HepG2 (cell line): ENCODE measurements at regions not wholly inside any gene's neighbourhood (a gene's known extent, or its start where the extent isn't known, plus 50 kb on each side); places are given as distances from the start of the nearest gene placed in this dataset.
A peak's percentile ranks its signal among the peaks of the same experiment; 100 is the strongest.

Source experiments
- ATAC-seq: fragments of 200-7000 bp; cut with Tn5 transposase; 3 replicates; pipeline ENCODE4 v1.9.1; 2020; ENCODE audit warnings: mild to moderate bottlenecking, moderate library complexity
- BruUV-seq: library from RNA; stranded (reverse); fragments of 400-500 nt; replicated peaks from 2 replicates; lab custom pipeline; 2021; lab: Mats Ljungman, UMichigan
- CTCF ChIA-PET: fragments of 300-600 bp; formaldehyde crosslinking; extraction: SDS; loops from one replicate; lab custom pipeline; 2021; ENCODE audit warnings: low total read pairs, inconsistent platforms, low intra/inter-chr PET ratio; lab: Yijun Ruan, JAX
- POLR2A ChIA-PET: fragments of 350-600 bp; sonication (Branson Sonifier 250); formaldehyde crosslinking; loops from one replicate; lab custom pipeline; 2020; ENCODE audit warnings: antibody characterized with exemption, inconsistent platforms; lab: Yijun Ruan, JAX
- DNase-seq: peaks from one replicate; pipeline ENCODE4 v3.0.0-alpha.2; 2015; ENCODE audit warnings: low spot score
- FAIRE-seq: peaks from 3 replicates; lab custom pipeline; 2011; peaks lifted over from hg19 to GRCh38; lab: Jason Lieb, UNC
- H2AFZ ChIP-seq: one replicate; pipeline ENCODE4 v1.6.1; 2011; ENCODE audit warnings: low read length, inconsistent platforms
- H3K27ac ChIP-seq: fragments of 300-600 bp; 3 replicates; pipeline ENCODE4 v1.8.0; 2011; ENCODE audit warnings: mixed run types, mild to moderate bottlenecking, mixed read lengths, low read length, inconsistent platforms; ENCODE audit not compliant: insufficient read depth; ENCODE audit errors: extremely low read length
- H3K27me3 ChIP-seq, 2 experiments: fragments of 200-600 bp in 1 of 2; 2 replicates in 1 of 2; 3 replicates in 1 of 2; pipeline versions ENCODE4 v1.6.0 to v1.8.0; 2011; ENCODE audit warnings: low read length in 2 of 2, mild to moderate bottlenecking in 2 of 2, moderate library complexity in 2 of 2, inconsistent platforms in 1 of 2; ENCODE audit not compliant: insufficient read depth in 2 of 2, control insufficient read depth in 1 of 2
- H3K36me3 ChIP-seq, 2 experiments: fragments of 200-600 bp in 1 of 2; replicated peaks in 1 of 2; 2 replicates in 1 of 2; 3 replicates in 1 of 2; pipeline versions ENCODE4 v1.5.1 to v1.8.0; 2011; ENCODE audit warnings: low read length in 2 of 2, inconsistent platforms in 1 of 2; ENCODE audit not compliant: insufficient read depth in 2 of 2, control insufficient read depth in 1 of 2
- H3K4me1 ChIP-seq: 2 replicates; pipeline ENCODE4 v1.5.1; 2012; ENCODE audit warnings: low read length, inconsistent platforms; ENCODE audit not compliant: insufficient read depth
- H3K4me2 ChIP-seq: 2 replicates; pipeline ENCODE4 v1.6.0; 2011; ENCODE audit warnings: low read depth, low read length, inconsistent platforms
- H3K4me3 ChIP-seq, 3 experiments: fragments of 200-600 bp in 1 of 3; sonication (generic), shearing (Covaris generic) in 1 of 3; replicated peaks in 1 of 3; 2 replicates each; pipeline ENCODE4 v1.5.1; 2011 to 2016; ENCODE audit warnings: low read length in 3 of 3, inconsistent platforms in 2 of 3, low read depth in 2 of 3, mild to moderate bottlenecking in 2 of 3, control low read depth in 1 of 3, mixed read lengths in 1 of 3; ENCODE audit not compliant: insufficient read depth in 1 of 3
- H3K79me2 ChIP-seq: one replicate; pipeline ENCODE4 v1.6.1; 2011; ENCODE audit warnings: low read length, inconsistent platforms; ENCODE audit not compliant: insufficient read depth
- H3K9ac ChIP-seq: 2 replicates; pipeline ENCODE4 v1.6.0; 2011; ENCODE audit warnings: mild to moderate bottlenecking, low read depth, low read length, inconsistent platforms; ENCODE audit not compliant: insufficient read depth
- H3K9me3 ChIP-seq: 2 replicates; pipeline ENCODE4 v1.5.1; 2012; ENCODE audit warnings: mild to moderate bottlenecking, low read length
- H4K20me1 ChIP-seq: 2 replicates; pipeline ENCODE4 v1.6.0; 2011; ENCODE audit warnings: inconsistent platforms, mild to moderate bottlenecking, low read length, moderate library complexity; ENCODE audit not compliant: insufficient read depth
- ATF7-NPFF ChIP-seq: sonication (generic); formaldehyde crosslinking; IDR thresholded peaks from 2 replicates; pipeline ENCODE4 v1.8.1; 2023; ENCODE audit warnings: mild to moderate bottlenecking, low read depth, missing genetic modification reagents, moderate library complexity
- JDP2 ChIP-seq: sonication (generic); formaldehyde crosslinking; IDR thresholded peaks from 2 replicates; pipeline ENCODE4 v1.8.1; 2022; ENCODE audit warnings: missing genetic modification reagents, borderline replicate concordance
- MAFF ChIP-seq: IDR thresholded peaks from 2 replicates; pipeline ENCODE4 v1.6.1; 2011; ENCODE audit warnings: low read depth, low read length, improper control_type of control experiment
- MAFK ChIP-seq, 2 experiments: IDR thresholded peaks in 1 of 2; conservative IDR thresholded peaks in 1 of 2; 2 replicates each; pipeline ENCODE4 v1.6.1; 2011; ENCODE audit warnings: improper control_type of control experiment in 2 of 2, low read length in 2 of 2
- MED8 ChIP-seq: sonication (generic); formaldehyde crosslinking; IDR thresholded peaks from 2 replicates; pipeline ENCODE4 v1.8.1; 2023; ENCODE audit warnings: mild to moderate bottlenecking, missing genetic modification reagents; ENCODE audit not compliant: insufficient replicate concordance
- MTA3 ChIP-seq: sonication (generic); formaldehyde crosslinking; IDR thresholded peaks from 2 replicates; pipeline ENCODE4 v1.4.0; 2020; ENCODE audit warnings: missing genetic modification reagents
- PLRG1 ChIP-seq: fragments of 450-650 bp; conservative IDR thresholded peaks from 2 replicates; pipeline ENCODE4 v1.6.1; 2016
- SIX1 ChIP-seq: sonication (generic); formaldehyde crosslinking; IDR thresholded peaks from 2 replicates; pipeline ENCODE4 v1.4.0; 2020; ENCODE audit warnings: missing genetic modification reagents, borderline replicate concordance
- SMAD3 ChIP-seq: sonication (generic); formaldehyde crosslinking; IDR thresholded peaks from 2 replicates; pipeline ENCODE4 v1.4.0; 2020; ENCODE audit warnings: missing genetic modification reagents
- SOX13 ChIP-seq, 3 experiments: fragments of 450-650 bp in 1 of 3; sonication (generic) in 1 of 3; formaldehyde crosslinking in 1 of 3; IDR thresholded peaks in 2 of 3; conservative IDR thresholded peaks in 1 of 3; 2 replicates each; pipeline versions ENCODE4 v1.5.0 to v1.6.1; 2016 to 2020; ENCODE audit warnings: antibody characterized with exemption in 1 of 3, mild to moderate bottlenecking in 1 of 3, missing compliant biosample characterization in 1 of 3, missing genetic modification reagents in 1 of 3, moderate library complexity in 1 of 3
- SUZ12 ChIP-seq: fragments of 150-350 bp; IDR thresholded peaks from 2 replicates; pipeline ENCODE4 v1.6.1; 2014; ENCODE audit warnings: low read depth, low read length
- ZMAT3 ChIP-seq: sonication (generic); formaldehyde crosslinking; conservative IDR thresholded peaks from 2 replicates; pipeline ENCODE4 v1.7.0; 2021; ENCODE audit warnings: missing genetic modification reagents
- ZNF160 ChIP-seq: sonication (generic); formaldehyde crosslinking; IDR thresholded peaks from 2 replicates; pipeline ENCODE4 v1.8.0; 2022; ENCODE audit warnings: mild to moderate bottlenecking, inconsistent platforms, missing genetic modification reagents
- ZNF333 ChIP-seq: sonication (generic); formaldehyde crosslinking; IDR thresholded peaks from 2 replicates; pipeline ENCODE4 v1.4.0; 2020; ENCODE audit warnings: mild to moderate bottlenecking, missing genetic modification reagents, borderline replicate concordance
- WGBS: methylation state at CpG from one replicate; pipeline ENCODE4 v1.1.6; 2017; ENCODE audit warnings: low lambda C conversion rate; 5-methylcytosine and 5-hydroxymethylcytosine counted together
- in situ Hi-C: cut with HindIII; loops from 2 replicates; pipeline ENCODE4 v1.10.0; 2017; ENCODE audit warnings: low pct_unique_long_range_greater_than_20kb; ENCODE audit not compliant: extremely low pct_ligation_motif_present
- intact Hi-C: fragments of 100-400 bp; cut with micrococcal nuclease; formaldehyde crosslinking; loops from one replicate; pipeline ENCODE4 v1.10.0; 2022; ENCODE audit not compliant: unreplicated experiment
- TF ChIP-seq, protein P1 (sequence below): IDR thresholded peaks from 2 replicates; pipeline ENCODE4 v1.6.1; 2016

DNA sequence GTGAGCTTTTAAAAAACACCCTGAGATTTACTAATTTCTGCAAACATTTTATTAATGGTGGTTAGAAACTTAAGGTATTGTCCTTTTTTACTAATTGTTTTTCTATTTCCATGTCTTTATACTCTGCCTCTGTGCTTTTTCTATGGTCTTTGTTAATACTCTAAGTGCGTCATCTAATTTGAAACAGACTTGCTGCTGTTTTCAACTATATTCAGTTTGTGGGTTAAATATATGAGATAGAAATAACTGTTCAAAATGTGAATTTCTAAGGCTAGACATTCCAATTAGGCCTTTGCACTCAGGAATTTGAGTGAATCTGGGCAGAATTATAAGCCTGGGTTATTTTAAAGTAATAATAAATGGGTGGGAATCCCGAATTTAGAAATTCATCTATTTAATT lies 82.4 kb upstream of the COL11A1 start (continued):
- no peak for TF ChIP-seq ZNF160 (CRISPR knock-in tag)
- TF ChIP-seq, protein P1, sequence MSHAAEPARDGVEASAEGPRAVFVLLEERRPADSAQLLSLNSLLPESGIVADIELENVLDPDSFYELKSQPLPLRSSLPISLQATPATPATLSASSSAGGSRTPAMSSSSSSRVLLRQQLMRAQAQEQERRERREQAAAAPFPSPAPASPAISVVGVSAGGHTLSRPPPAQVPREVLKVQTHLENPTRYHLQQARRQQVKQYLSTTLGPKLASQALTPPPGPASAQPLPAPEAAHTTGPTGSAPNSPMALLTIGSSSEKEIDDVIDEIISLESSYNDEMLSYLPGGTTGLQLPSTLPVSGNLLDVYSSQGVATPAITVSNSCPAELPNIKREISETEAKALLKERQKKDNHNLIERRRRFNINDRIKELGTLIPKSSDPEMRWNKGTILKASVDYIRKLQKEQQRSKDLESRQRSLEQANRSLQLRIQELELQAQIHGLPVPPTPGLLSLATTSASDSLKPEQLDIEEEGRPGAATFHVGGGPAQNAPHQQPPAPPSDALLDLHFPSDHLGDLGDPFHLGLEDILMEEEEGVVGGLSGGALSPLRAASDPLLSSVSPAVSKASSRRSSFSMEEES, result no peak

DNA sequence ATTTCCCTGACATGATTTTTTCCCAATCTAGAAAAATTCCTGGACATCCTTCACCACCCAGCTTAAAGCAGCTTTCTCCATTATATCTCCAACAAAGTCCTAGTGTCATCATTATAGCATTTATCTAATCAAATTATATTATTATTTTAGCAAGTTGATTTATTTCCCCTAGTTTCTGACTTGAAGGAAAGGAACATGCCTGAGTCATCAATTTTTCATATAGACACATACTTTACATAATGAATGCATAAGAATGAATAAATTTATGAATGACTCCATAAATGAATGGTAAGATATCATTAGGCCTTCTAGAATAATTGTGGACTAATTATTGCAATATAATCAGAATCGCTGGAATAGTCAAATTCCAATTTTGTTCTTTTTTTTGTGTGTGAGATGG lies 79.4 kb upstream of the COL11A1 start:
- Histone ChIP-seq H2AFZ (no peak overlapping the region), H3K4me1 (no peaks in the 10 kb centered on the region), H3K9me3 (no peaks in the 10 kb centered on the region), H3K79me2 (no peaks in the 10 kb centered on the region), H3K4me2 (no peak overlapping the region), H3K9ac (no peak overlapping the region), H4K20me1 (no peaks in the 10 kb centered on the region), H3K4me3 (no peak overlapping the region), H3K27me3 (no peaks in the 10 kb centered on the region), H3K36me3 (no peaks in the 10 kb centered on the region), H3K27ac (no peak overlapping the region)
- no peak for ATAC-seq
- intact Hi-C loops (no loop called here), in situ Hi-C loops (no loop called here)
- DNase-seq, result no peak
- POLR2A ChIA-PET, result no interaction called here
- TF ChIP-seq MTA3 (CRISPR knock-in tag) (no peak), MAFF (peak; percentile 70), MAFK (conservative IDR thresholded peaks at IDR 0.05 in 1 of 2, IDR thresholded peaks at IDR 0.05 in 1 of 2; ENCODE audit: low read length in 2 of 2) (peak in 1 of 2 experiments; percentile 84; a peak in 3 of 4 replicates), ZMAT3 (no peak), JDP2 (no peak), PLRG1 (no peak), ATF7-NPFF (CRISPR knock-in tag) (no peak), MED8 (CRISPR knock-in tag) (no peak), SOX13 (IDR thresholded peaks at IDR 0.05) (no peak), SOX13 (CRISPR knock-in tag; conservative IDR thresholded peaks at IDR 0.05 in 1 of 2, IDR thresholded peaks at IDR 0.05 in 1 of 2) (no peak), ZNF333 (CRISPR knock-in tag) (no peak), SMAD3 (CRISPR knock-in tag) (no peak), SIX1 (CRISPR knock-in tag) (no peak), SUZ12 (no peak)
- no TSS peak for BruUV-seq
- FAIRE-seq, result no peak
- 0% methylated on average over 1 of the region's 1 CpG for WGBS
- CTCF ChIA-PET, result no interaction called here
